ENCODE measurements at regions not wholly inside any gene's neighbourhood (a gene's known extent, or its start where the extent isn't known, plus 50 kb on each side); places are given as distances from the start of the nearest gene placed in this dataset.

- no peak overlapping the region for H3K4me3 ChIP-seq (ENCODE audit: low read depth, low read length)
Measured at GRCh38 chr1:80447526-80447925, 1353.2 kb upstream of the ADGRL2 start.

GRCh38 chr1:80445033-80445432 lies 1355.7 kb upstream of the ADGRL2 start:
- no peak for TF ChIP-seq CTCF (IDR thresholded peaks at IDR 0.05; ENCODE audit: borderline replicate concordance, insufficient read depth, low read depth, low read length)
- H3K4me3 ChIP-seq (ENCODE audit: low read depth, low read length) = no peak overlapping the region

More at GRCh38 chr1:80447526-80447925, 1353.2 kb upstream of the ADGRL2 start:
- TF ChIP-seq CTCF (IDR thresholded peaks at IDR 0.05; ENCODE audit: borderline replicate concordance, insufficient read depth, low read depth, low read length) = no peak

GRCh38 chr1:80444171-80444570 lies 1356.6 kb upstream of the ADGRL2 start:
- no peak for TF ChIP-seq CTCF (IDR thresholded peaks at IDR 0.05; ENCODE audit: borderline replicate concordance, insufficient read depth, low read depth, low read length)
- no peak overlapping the region for H3K4me3 ChIP-seq (ENCODE audit: low read depth, low read length)

- no peak for TF ChIP-seq CTCF (IDR thresholded peaks at IDR 0.05; ENCODE audit: borderline replicate concordance, insufficient read depth, low read depth, low read length)
- H3K4me3 ChIP-seq (ENCODE audit: low read depth, low read length) = no peak overlapping the region
Measured at GRCh38 chr1:80441664-80442063, 1359.1 kb upstream of the ADGRL2 start.

- no peak for TF ChIP-seq CTCF (IDR thresholded peaks at IDR 0.05; ENCODE audit: borderline replicate concordance, insufficient read depth, low read depth, low read length)
- H3K4me3 ChIP-seq (ENCODE audit: low read depth, low read length) = no peak overlapping the region
Measured at GRCh38 chr1:80436851-80437250, 1363.9 kb upstream of the ADGRL2 start.

GRCh38 chr1:80427881-80428280 lies 1372.9 kb upstream of the ADGRL2 start:
- no peak for TF ChIP-seq CTCF (IDR thresholded peaks at IDR 0.05; ENCODE audit: borderline replicate concordance, insufficient read depth, low read depth, low read length)
- no peak overlapping the region for H3K4me3 ChIP-seq (ENCODE audit: low read depth, low read length)

- TF ChIP-seq CTCF (IDR thresholded peaks at IDR 0.05; ENCODE audit: borderline replicate concordance, insufficient read depth, low read depth, low read length) = no peak
- H3K4me3 ChIP-seq (ENCODE audit: low read depth, low read length) = no peak overlapping the region
Measured at GRCh38 chr1:80424249-80424648, 1376.5 kb upstream of the ADGRL2 start.

Measured in GM12875 (cell line).